ENCODE measurements at regions not wholly inside any gene's neighbourhood (a gene's known extent, or its start where the extent isn't known, plus 50 kb on each side); places are given as distances from the start of the nearest gene placed in this dataset.

- DNase-seq (ENCODE audit: extremely low read depth in 1 of 4, low spot score in 3 of 4) (no peak), ATAC-seq (no peak), FAIRE-seq (no peak)
- POLR2A ChIA-PET = no interaction called here
- TF ChIP-seq HDAC6 (IDR thresholded peaks at IDR 0.05; ENCODE audit: low read depth, low read length) (no peak), CTCFL (IDR thresholded peaks at IDR 0.05; ENCODE audit: borderline replicate concordance, insufficient read depth, low read depth, low read length, poor library complexity, severe bottlenecking) (no peak), E2F6 (IDR thresholded peaks at IDR 0.05; ENCODE audit: borderline replicate concordance in 1 of 2, extremely low read depth in 1 of 2, insufficient read depth in 1 of 2, insufficient read length in 1 of 2, low read depth in 1 of 2, low read length in 1 of 2, poor library complexity in 1 of 2, severe bottlenecking in 1 of 2) (no peak), ELF1 (tag; IDR thresholded peaks at IDR 0.05) (no peak), KDM1A (IDR thresholded peaks at IDR 0.05) (no peak), PYGO2 (tag; IDR thresholded peaks at IDR 0.05) (no peak), ZNF165 (CRISPR knock-in tag; IDR thresholded peaks at IDR 0.05; ENCODE audit: borderline replicate concordance) (no peak), ZNF583 (CRISPR knock-in tag; IDR thresholded peaks at IDR 0.05) (no peak), HMGXB4 (CRISPR knock-in tag; IDR thresholded peaks at IDR 0.05) (no peak), ZNF408 (CRISPR knock-in tag; IDR thresholded peaks at IDR 0.05; ENCODE audit: low read depth) (no peak), DPF2 (IDR thresholded peaks at IDR 0.05) (no peak), ZNF551 (CRISPR knock-in tag; IDR thresholded peaks at IDR 0.05) (no peak), MAFG (tag; conservative IDR thresholded peaks at IDR 0.05) (no peak), KLF1 (tag; IDR thresholded peaks at IDR 0.05) (no peak), ZNF444 (CRISPR knock-in tag; IDR thresholded peaks at IDR 0.05) (no peak), ESRRB (CRISPR knock-in tag; IDR thresholded peaks at IDR 0.05; ENCODE audit: borderline replicate concordance) (no peak), LEF1 (IDR thresholded peaks at IDR 0.05) (no peak), ARHGAP35 (IDR thresholded peaks at IDR 0.05; ENCODE audit: partially characterized antibody) (no peak), POLR3G (IDR thresholded peaks at IDR 0.05; ENCODE audit: extremely low read depth, insufficient read length, insufficient replicate concordance) (no peak)
- in situ Hi-C loops (cut with MboI) (no loop called here), intact Hi-C loops (cut with micrococcal nuclease) (no loop called here)
- Histone ChIP-seq H3K4me3 (no peak overlapping the region), H3K27ac (ENCODE audit: extremely low read depth, low read depth, low read length) (no peak overlapping the region), H3K4me1 (replicated peaks in 1 of 2; ENCODE audit: control insufficient read depth in 2 of 2, insufficient read depth in 2 of 2, low read length in 2 of 2) (no peaks in the 10 kb centered on the region), H3K9me1 (ENCODE audit: control insufficient read depth, insufficient read depth, low read length) (no peaks in the 10 kb centered on the region), H3K9me3 (replicated peaks; ENCODE audit: control insufficient read depth, insufficient read depth, low read depth, low read length) (no peaks in the 10 kb centered on the region), H2AFZ (ENCODE audit: low read depth, low read length) (no peak overlapping the region), H4K20me1 (replicated peaks; ENCODE audit: control insufficient read depth, insufficient read depth, low read length) (no peaks in the 10 kb centered on the region), H3K79me2 (ENCODE audit: control insufficient read depth, insufficient read depth, low read length) (no peaks in the 10 kb centered on the region), H3K4me2 (ENCODE audit: insufficient read depth, low read length) (no peak overlapping the region), H3K27me3 (ENCODE audit: control insufficient read depth in 2 of 2, insufficient read depth in 2 of 2, low read length in 2 of 2) (peaks cover 0 to 13% of the 10 kb centered on the region in 2 experiments; a peak in 2 of 5 replicates), H3K9ac (ENCODE audit: insufficient read depth in 1 of 2, low read depth in 2 of 2, low read length in 2 of 2) (no peak overlapping the region), H3K36me3 (ENCODE audit: control insufficient read depth, insufficient read depth, low read length) (no peaks in the 10 kb centered on the region)
- no TSS peak for BruUV-seq (replicated peaks)
- under 1% methylated on average over 15 of the region's 16 CpGs for WGBS (ENCODE audit: insufficient coverage, low coverage, missing lambda C conversion rate)
- CTCF ChIA-PET (ENCODE audit: low intra/inter-chr PET ratio) = no interaction called here
These were observed 437.7 kb downstream of the ZNF516 start for GRCh38 chr18:76057386-76057785.

All from K562 (cell line).